GM19372 (cell line): ENCODE measurements at regions not wholly inside any gene's neighbourhood (a gene's known extent, or its start where the extent isn't known, plus 50 kb on each side); places are given as distances from the start of the nearest gene placed in this dataset.

Experiments
- ATAC-seq: cut with Tn5 transposase; IDR thresholded peaks from one replicate; pipeline ENCODE4 v1.9.1; 2021; ENCODE audit warnings: mild to moderate bottlenecking, low read depth, moderate library complexity; ENCODE audit not compliant: unreplicated experiment

GRCh38 chr13:82341116-82341515, 1541.2 kb downstream of the SLITRK1 start:
- no peak for ATAC-seq

- ATAC-seq, result no peak
Measured at GRCh38 chr13:82330499-82330898, 1551.8 kb downstream of the SLITRK1 start.

GRCh38 chr13:82323101-82323500, 1559.2 kb downstream of the SLITRK1 start:
- ATAC-seq, result no peak

GRCh38 chr13:82305588-82305987, 1576.7 kb downstream of the SLITRK1 start:
- ATAC-seq, result no peak

- no peak for ATAC-seq
Measured at GRCh38 chr13:82298106-82298505, 1584.2 kb downstream of the SLITRK1 start.

GRCh38 chr13:82294226-82294625, 1588.0 kb downstream of the SLITRK1 start:
- no peak for ATAC-seq

- no peak for ATAC-seq
Measured at GRCh38 chr13:82292334-82292733, 1589.9 kb downstream of the SLITRK1 start.

- ATAC-seq, result no peak
Measured at GRCh38 chr13:82291852-82292251, 1590.4 kb downstream of the SLITRK1 start.

- no peak for ATAC-seq
Measured at GRCh38 chr13:82275644-82276043, 1606.6 kb downstream of the SLITRK1 start.

GRCh38 chr13:82259284-82259683, 1623.0 kb downstream of the SLITRK1 start:
- ATAC-seq, result no peak

GRCh38 chr13:82257790-82258507, 1624.3 kb downstream of the SLITRK1 start:
- no peak for ATAC-seq

- no peak for ATAC-seq
Measured at GRCh38 chr13:82248762-82249161, 1633.5 kb downstream of the SLITRK1 start.

GRCh38 chr13:82245860-82246259, 1636.4 kb downstream of the SLITRK1 start:
- no peak for ATAC-seq

GRCh38 chr13:82224806-82225205, 1657.5 kb downstream of the SLITRK1 start:
- ATAC-seq, result no peak

GRCh38 chr13:82221621-82222020, 1660.7 kb downstream of the SLITRK1 start:
- ATAC-seq, result no peak

GRCh38 chr13:82220641-82221040, 1661.6 kb downstream of the SLITRK1 start:
- ATAC-seq, result no peak

GRCh38 chr13:82216165-82216564, 1666.1 kb downstream of the SLITRK1 start:
- ATAC-seq, result no peak

GRCh38 chr13:82214341-82214740, 1667.9 kb downstream of the SLITRK1 start:
- ATAC-seq, result no peak

GRCh38 chr13:82206241-82206640, 1676.0 kb downstream of the SLITRK1 start:
- no peak for ATAC-seq

GRCh38 chr13:82202398-82202797, 1679.9 kb downstream of the SLITRK1 start:
- ATAC-seq, result no peak

GRCh38 chr13:82196087-82196486, 1686.2 kb downstream of the SLITRK1 start:
- ATAC-seq, result no peak

GRCh38 chr13:82187227-82187626, 1695.0 kb downstream of the SLITRK1 start:
- no peak for ATAC-seq

- no peak for ATAC-seq
Measured at GRCh38 chr13:82176751-82177150, 1705.5 kb downstream of the SLITRK1 start.
